ENCODE measurements at regions not wholly inside any gene's neighbourhood (a gene's known extent, or its start where the extent isn't known, plus 50 kb on each side); places are given as distances from the start of the nearest gene placed in this dataset.

GRCh38 chr2:236899950-236900640 lies 185.6 kb upstream of the COPS8 start (continued):
- no peak for TF ChIP-seq CHD7 (IDR thresholded peaks at IDR 0.05; ENCODE audit: insufficient replicate concordance, low read length)
- TF ChIP-seq TAF7 (optimal IDR thresholded peaks at IDR 0.05; ENCODE audit: borderline replicate concordance, low read depth, low read length) = no peak
- TF ChIP-seq CREB1 (IDR thresholded peaks at IDR 0.05) = no peak
- no peak for TF ChIP-seq NANOG (IDR thresholded peaks at IDR 0.05; ENCODE audit: insufficient read depth, low read depth, low read length, poor library complexity, severe bottlenecking)
- no peak for TF ChIP-seq RNF2 (IDR thresholded peaks at IDR 0.05; ENCODE audit: borderline replicate concordance, low read depth, low read length, missing control alignments, poor library complexity, severe bottlenecking)

Data from H1 (cell line).